Pancreas (tissue), 10 donors: ENCODE measurements at regions not wholly inside any gene's neighbourhood (a gene's known extent, or its start where the extent isn't known, plus 50 kb on each side); places are given as distances from the start of the nearest gene placed in this dataset.

Source experiments
- ATAC-seq, 4 donors: fragments of 200-7000 bp; cut with Tn5 transposase; one replicate each; pipeline versions ENCODE4 v1.8.0 to v1.9.1; 2020; ENCODE audit warnings: mild to moderate bottlenecking in 4 of 4, moderate library complexity in 4 of 4
- DNase-seq, 6 donors: peaks; one replicate each; pipeline ENCODE4 v3.0.0-alpha.2; 2020
- FAIRE-seq: peaks from 2 replicates; lab custom pipeline; 2012; peaks lifted over from hg19 to GRCh38; lab: Jason Lieb, UNC
- H3K27ac ChIP-seq, 4 donors: fragments of 200-600 bp; sonication (generic); 1 replicate in 3 of 4; 2 replicates in 1 of 4; pipeline versions ENCODE4 v1.5.0 to v1.8.0; 2020
- H3K27me3 ChIP-seq, 4 donors: fragments of 200-600 bp; one replicate each; pipeline ENCODE4 v1.8.0; 2021
- H3K36me3 ChIP-seq, 3 donors: fragments of 200-600 bp; sonication (generic) in 1 of 3; one replicate each; pipeline versions ENCODE4 v1.5.0 to v1.8.0; 2020 to 2021
- H3K4me1 ChIP-seq, 3 donors: fragments of 200-600 bp; one replicate each; pipeline ENCODE4 v1.8.0; 2021
- H3K4me3 ChIP-seq, 4 donors: fragments of 200-600 bp; sonication (generic) in 2 of 4; one replicate each; pipeline versions ENCODE4 v1.5.0 to v1.8.0; 2020 to 2021
- H3K9me3 ChIP-seq, 4 donors: fragments of 200-600 bp; one replicate each; pipeline ENCODE4 v1.8.0; 2021
- CTCF ChIP-seq, 4 donors: fragments of 200-600 bp; sonication (generic) in 3 of 4; IDR thresholded peaks; one replicate each; pipeline versions ENCODE4 v1.5.0 to v1.8.0; 2021; ENCODE audit warnings: antibody characterized with exemption in 4 of 4
- WGBS, 2 donors: extraction: QIAGEN DNeasy Blood & Tissue Kit; methylation state at CpG; one replicate each; pipeline ENCODE4 v1.1.7; 2013; 5-methylcytosine and 5-hydroxymethylcytosine counted together
- intact Hi-C, 3 donors: fragments of 100-400 bp; cut with DNase I; formaldehyde crosslinking; loops; one replicate each; pipeline versions ENCODE4 v1.11.1 to v1.14.2; 2022
- donor health status: healthy with polysubstance abuse.
- donor health status: DM: no; HTN: no; CAD: no; lungs with moderate emphysema.
- donor health status: DM: no; HTN: no; CAD: no.
- donor health status: control.
- donor health status: control.
- donor health status: Bipolar disorder and iron deficiency.
- donor health status: DM: yes; HTN: yes; CAD: no.
- donor health status: DM: no; HTN: no; CAD: no.
- donor health status: DM: no; HTN: no; CAD: no.
- donor health status: DM: yes; HTN: yes; CAD: no.

GRCh38 chr4:163967710-163968109 is 473.2 kb downstream of the TMA16 start:
- no peaks in the 10 kb centered on the region for H3K9me3 ChIP-seq
- DNase-seq (no peak), FAIRE-seq (no peak), ATAC-seq (no peak)
- no peak overlapping the region for H3K4me3 ChIP-seq
- 28 to 46% methylated on average over 1 of the region's 1 CpG for WGBS, 2 donors
- intact Hi-C loops, result no loop called here
- H3K27ac ChIP-seq, result no peak overlapping the region
- no peak for TF ChIP-seq CTCF (IDR thresholded peaks at IDR 0.05)
- no peaks in the 10 kb centered on the region for H3K36me3 ChIP-seq
- no peaks in the 10 kb centered on the region for H3K27me3 ChIP-seq
- no peaks in the 10 kb centered on the region for H3K4me1 ChIP-seq

GRCh38 chr4:163969291-163969690 is 474.8 kb downstream of the TMA16 start:
- no peaks in the 10 kb centered on the region for H3K4me1 ChIP-seq
- H3K36me3 ChIP-seq, result no peaks in the 10 kb centered on the region
- TF ChIP-seq CTCF (IDR thresholded peaks at IDR 0.05), result no peak
- WGBS, 2 donors, result 52 to 60% methylated on average over 4 of the region's 4 CpGs
- FAIRE-seq (no peak), DNase-seq (no peak), ATAC-seq (no peak)
- no peaks in the 10 kb centered on the region for H3K27me3 ChIP-seq
- no peaks in the 10 kb centered on the region for H3K9me3 ChIP-seq
- intact Hi-C loops, result no loop called here
- H3K27ac ChIP-seq, result no peak overlapping the region
- no peak overlapping the region for H3K4me3 ChIP-seq

GRCh38 chr4:163976588-163976987 is 482.1 kb downstream of the TMA16 start:
- H3K4me3 ChIP-seq, result no peak overlapping the region
- WGBS, 2 donors, result 34 to 38% methylated on average over 6 of the region's 6 CpGs
- H3K9me3 ChIP-seq, result no peaks in the 10 kb centered on the region
- no peak for FAIRE-seq
- ATAC-seq, result no peak
- no peak for DNase-seq
- H3K4me1 ChIP-seq, result no peaks in the 10 kb centered on the region
- H3K27me3 ChIP-seq, result no peaks in the 10 kb centered on the region
- TF ChIP-seq CTCF (IDR thresholded peaks at IDR 0.05), result no peak
- no peaks in the 10 kb centered on the region for H3K36me3 ChIP-seq
- intact Hi-C loops, result no loop called here
- H3K27ac ChIP-seq, result no peak overlapping the region

GRCh38 chr4:163988391-163988790 is 493.9 kb downstream of the TMA16 start:
- no peak for TF ChIP-seq CTCF (IDR thresholded peaks at IDR 0.05)
- 45 to 56% methylated on average over 5 of the region's 5 CpGs for WGBS, 2 donors
- intact Hi-C loops, result no loop called here
- DNase-seq (no peak), ATAC-seq (no peak), FAIRE-seq (no peak)
- no peaks in the 10 kb centered on the region for H3K9me3 ChIP-seq
- H3K36me3 ChIP-seq, result no peaks in the 10 kb centered on the region
- no peak overlapping the region for H3K27ac ChIP-seq
- H3K4me3 ChIP-seq, result no peak overlapping the region
- no peaks in the 10 kb centered on the region for H3K4me1 ChIP-seq
- H3K27me3 ChIP-seq, result no peaks in the 10 kb centered on the region

GRCh38 chr4:163988865-163989264 is 494.4 kb downstream of the TMA16 start:
- TF ChIP-seq CTCF (IDR thresholded peaks at IDR 0.05), result no peak
- whole genome bisulfite sequencing, 2 donors, result 35 to 39% methylated on average over 6 of the region's 6 CpGs
- ATAC-seq, result no peak

More at GRCh38 chr4:163988865-163989264, 494.4 kb downstream of the TMA16 start:
- Histone ChIP-seq H3K27ac (no peak overlapping the region), H3K36me3 (no peaks in the 10 kb centered on the region), H3K4me1 (no peaks in the 10 kb centered on the region), H3K9me3 (no peaks in the 10 kb centered on the region), H3K4me3 (no peak overlapping the region), H3K27me3 (no peaks in the 10 kb centered on the region)
- intact Hi-C loops, result no loop called here
- FAIRE-seq (no peak), DNase-seq (no peak)
